Skeletal muscle tissue (tissue), 3 donors: ENCODE measurements at regions not wholly inside any gene's neighbourhood (a gene's known extent, or its start where the extent isn't known, plus 50 kb on each side); places are given as distances from the start of the nearest gene placed in this dataset.

Source experiments
- H3K27ac ChIP-seq: one replicate; pipeline ENCODE4 v1.7.0; 2013; ENCODE audit warnings: mild to moderate bottlenecking, low read depth, low read length, inconsistent platforms
- H3K27me3 ChIP-seq, 3 donors: one replicate each; pipeline ENCODE4 v1.7.0; 2013; ENCODE audit warnings: low read length in 3 of 3; ENCODE audit not compliant: control insufficient read depth in 3 of 3, insufficient read depth in 3 of 3
- H3K36me3 ChIP-seq, 3 donors: one replicate each; pipeline ENCODE4 v1.7.0; 2013; ENCODE audit warnings: low read length in 3 of 3; ENCODE audit not compliant: control insufficient read depth in 3 of 3, insufficient read depth in 3 of 3
- H3K4me1 ChIP-seq, 3 donors: one replicate each; pipeline ENCODE4 v1.7.0; 2013; ENCODE audit warnings: low read length in 3 of 3, mild to moderate bottlenecking in 3 of 3; ENCODE audit not compliant: control insufficient read depth in 3 of 3, insufficient read depth in 3 of 3
- H3K4me3 ChIP-seq, 3 donors: one replicate each; pipeline ENCODE4 v1.7.0; 2013; ENCODE audit warnings: low read length in 3 of 3
- H3K9ac ChIP-seq, 3 donors: one replicate each; pipeline ENCODE4 v1.7.0; 2013; ENCODE audit warnings: low read length in 3 of 3, mild to moderate bottlenecking in 3 of 3, moderate library complexity in 2 of 3, low read depth in 1 of 3
- H3K9me3 ChIP-seq, 3 donors: one replicate each; pipeline ENCODE4 v1.7.0; 2013; ENCODE audit warnings: low read length in 3 of 3; ENCODE audit not compliant: control insufficient read depth in 3 of 3
- donor health status: Osteomylitis.

DNA sequence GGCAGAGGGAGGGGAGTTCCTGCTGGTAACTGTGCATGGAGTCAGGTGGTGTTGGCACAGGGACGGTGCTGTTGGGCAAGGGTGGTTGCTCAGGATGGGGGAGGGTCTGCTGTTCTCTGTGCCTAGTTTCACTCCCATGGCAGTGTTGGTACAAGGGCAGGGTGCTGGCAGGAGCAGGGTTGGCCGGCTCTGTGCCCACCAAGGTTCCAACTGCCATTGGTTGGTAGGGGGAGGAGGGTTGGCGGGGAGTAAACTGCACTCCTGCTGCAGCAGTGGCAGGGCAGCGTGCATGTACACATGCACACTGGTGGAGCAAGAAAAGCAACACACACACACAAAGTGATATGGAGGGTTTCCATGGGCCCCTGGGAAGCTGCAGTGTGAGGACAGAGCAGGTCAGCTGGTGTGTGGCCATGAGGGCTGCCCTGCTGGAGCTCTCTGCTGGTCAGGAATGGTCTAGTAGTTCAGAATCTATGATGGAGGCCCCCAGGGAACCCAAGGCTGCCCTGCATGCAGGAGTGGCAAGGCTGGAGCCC lies 269.9 kb upstream of the MGAT4C start:
- Histone ChIP-seq H3K36me3 (no peaks in the 10 kb centered on the region), H3K9ac (no peak overlapping the region), H3K4me3 (no peak overlapping the region), H3K4me1 (no peaks in the 10 kb centered on the region), H3K27me3 (no peaks in the 10 kb centered on the region), H3K9me3 (peaks cover 0 to 5% (median 0%) of the 10 kb centered on the region in 3 donors), H3K27ac (no peak overlapping the region)

DNA sequence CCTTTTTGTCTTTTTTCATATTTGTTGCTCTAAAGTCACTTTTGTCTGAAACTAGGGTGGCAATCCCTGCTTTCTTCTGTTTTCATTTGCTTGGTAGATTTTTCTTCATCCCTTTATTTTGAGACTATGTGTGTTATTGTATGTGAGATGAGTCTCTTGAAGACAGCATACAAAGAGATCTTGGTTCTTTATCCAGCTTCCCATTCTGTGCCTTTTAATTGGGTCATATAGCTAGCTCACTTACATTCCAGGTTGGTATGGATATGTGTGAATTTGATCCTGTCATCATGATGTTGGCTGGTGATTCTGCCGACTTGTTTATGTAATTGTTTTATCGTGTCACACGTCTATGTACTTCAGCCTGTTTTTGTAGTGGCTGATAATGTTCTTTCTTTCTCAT lies 267.7 kb upstream of the MGAT4C start:
- H3K27ac ChIP-seq, result no peak overlapping the region
- H3K4me1 ChIP-seq, result no peaks in the 10 kb centered on the region
- no peak overlapping the region for H3K4me3 ChIP-seq
- H3K36me3 ChIP-seq, result no peaks in the 10 kb centered on the region
- H3K27me3 ChIP-seq, result no peaks in the 10 kb centered on the region
- H3K9me3 ChIP-seq, result peaks cover 0 to 5% (median 0%) of the 10 kb centered on the region in 3 donors
- no peak overlapping the region for H3K9ac ChIP-seq

DNA sequence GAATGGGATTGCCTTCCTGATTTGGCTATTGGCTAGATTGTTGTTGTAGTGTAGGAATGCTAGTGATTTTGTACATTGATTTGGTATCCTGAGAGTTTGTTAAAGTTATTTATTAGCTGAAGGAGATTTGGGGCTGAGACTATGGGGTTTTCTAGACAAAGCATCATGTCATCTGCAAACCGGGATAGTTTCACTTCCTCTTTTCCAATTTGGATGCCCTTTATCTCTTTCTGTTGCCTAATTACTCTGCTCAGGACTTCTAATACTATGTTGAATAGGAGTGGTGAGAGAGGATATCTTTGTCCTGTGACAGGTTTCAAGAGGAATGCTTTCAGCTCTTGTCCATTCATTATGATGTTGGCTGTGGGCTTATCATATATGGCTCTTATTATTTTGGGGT lies 265.7 kb upstream of the MGAT4C start:
- no peak overlapping the region for H3K9ac ChIP-seq
- no peaks in the 10 kb centered on the region for H3K36me3 ChIP-seq
- peaks cover 0 to 5% (median 0%) of the 10 kb centered on the region in 3 donors for H3K9me3 ChIP-seq
- H3K27me3 ChIP-seq, result no peaks in the 10 kb centered on the region
- H3K27ac ChIP-seq, result no peak overlapping the region
- no peak overlapping the region for H3K4me3 ChIP-seq
- H3K4me1 ChIP-seq, result no peaks in the 10 kb centered on the region

DNA sequence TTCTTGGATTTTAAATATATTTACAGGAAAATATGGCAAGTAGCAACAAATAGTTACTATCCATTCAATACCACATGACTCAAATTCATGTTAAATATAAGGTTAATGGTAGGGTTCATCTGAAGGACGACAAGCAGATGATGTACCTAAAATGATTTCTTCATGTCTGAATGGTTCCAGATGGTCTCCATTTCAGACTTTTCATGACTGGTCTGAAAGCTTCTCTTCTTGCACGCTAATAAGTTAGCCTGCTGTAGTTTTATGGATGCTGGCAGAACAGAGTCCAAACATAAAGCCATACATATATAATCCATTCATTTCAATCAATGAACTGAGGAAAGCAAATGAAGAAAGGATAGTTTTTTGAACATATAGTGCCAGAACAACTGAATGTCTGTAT lies 257.0 kb upstream of the MGAT4C start:
- H3K9ac ChIP-seq, result no peak overlapping the region
- no peak overlapping the region for H3K4me3 ChIP-seq
- H3K36me3 ChIP-seq, result no peaks in the 10 kb centered on the region
- no peaks in the 10 kb centered on the region for H3K27me3 ChIP-seq
- H3K4me1 ChIP-seq, result no peaks in the 10 kb centered on the region
- H3K9me3 ChIP-seq, result no peaks in the 10 kb centered on the region
- no peak overlapping the region for H3K27ac ChIP-seq

DNA sequence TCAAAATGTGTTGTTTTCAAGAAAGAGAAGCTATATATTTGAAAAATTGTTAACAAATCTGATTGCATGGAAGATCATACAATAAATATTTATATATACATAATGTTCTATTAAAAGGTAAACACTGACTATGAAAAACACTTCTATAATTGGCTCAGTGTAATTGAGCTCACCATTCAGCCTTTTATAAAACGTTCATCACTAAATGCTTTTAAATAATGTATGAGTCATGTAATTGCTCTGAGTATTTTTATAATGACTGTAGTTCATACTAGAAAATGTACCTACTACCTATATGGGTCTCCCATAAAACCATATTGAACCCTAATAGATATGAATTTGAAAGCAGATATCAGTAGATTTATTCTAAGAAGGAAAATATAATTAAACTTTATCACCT lies 240.4 kb upstream of the MGAT4C start:
- no peaks in the 10 kb centered on the region for H3K9me3 ChIP-seq
- no peaks in the 10 kb centered on the region for H3K27me3 ChIP-seq

DNA sequence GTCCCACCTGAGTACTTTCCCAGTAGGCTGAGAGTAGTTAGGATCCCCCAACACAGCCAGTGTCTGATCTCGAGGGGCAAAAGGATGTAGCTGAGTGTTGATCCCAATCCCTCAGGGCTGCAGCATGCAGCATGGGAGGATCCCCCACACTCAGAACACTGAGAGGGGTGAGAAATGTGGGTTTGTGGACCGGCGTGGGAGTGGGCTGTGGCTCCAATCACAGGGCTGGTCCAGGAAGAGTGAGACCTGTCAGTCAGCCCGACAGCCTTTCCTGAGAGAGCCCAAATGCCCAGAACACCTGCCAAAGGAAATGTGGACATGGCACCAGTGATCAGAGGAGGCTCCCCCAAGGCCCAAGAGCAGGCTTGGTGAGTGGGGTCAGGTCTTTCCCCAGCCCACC lies 228.3 kb upstream of the MGAT4C start:
- H3K4me1 ChIP-seq, result no peaks in the 10 kb centered on the region
- H3K4me3 ChIP-seq, result no peak overlapping the region
- no peaks in the 10 kb centered on the region for H3K36me3 ChIP-seq
- no peak overlapping the region for H3K9ac ChIP-seq
- H3K27ac ChIP-seq, result no peak overlapping the region
- no peaks in the 10 kb centered on the region for H3K27me3 ChIP-seq
- peaks cover 0 to 3% (median 0%) of the 10 kb centered on the region in 3 donors for H3K9me3 ChIP-seq

More for the DNA sequence above, 240.4 kb upstream of the MGAT4C start:
- Histone ChIP-seq H3K9ac (no peak overlapping the region), H3K4me1 (no peaks in the 10 kb centered on the region), H3K27ac (no peak overlapping the region), H3K4me3 (no peak overlapping the region), H3K36me3 (no peaks in the 10 kb centered on the region)

DNA sequence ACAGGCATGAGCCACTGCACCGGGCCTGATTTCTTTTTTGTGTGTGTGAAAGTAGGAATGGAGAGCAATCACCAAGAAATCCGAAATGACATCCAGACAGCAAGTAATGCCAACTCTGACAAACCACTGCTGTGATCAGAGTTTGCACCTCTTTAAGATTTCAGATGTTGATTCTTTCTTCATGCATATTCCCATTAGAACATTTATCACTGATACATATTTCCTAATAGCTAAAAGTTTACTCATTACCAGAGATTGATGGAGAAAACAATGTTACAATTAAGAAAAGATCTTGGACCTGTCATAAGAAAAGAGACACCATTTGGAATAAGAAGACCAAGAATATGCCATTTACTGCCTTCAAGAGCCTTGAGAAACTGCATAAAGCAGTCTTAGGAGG lies 217.0 kb upstream of the MGAT4C start:
- H3K27ac ChIP-seq, result no peak overlapping the region
- no peaks in the 10 kb centered on the region for H3K27me3 ChIP-seq
- no peaks in the 10 kb centered on the region for H3K9me3 ChIP-seq
- H3K9ac ChIP-seq, result no peak overlapping the region
- H3K4me3 ChIP-seq, result no peak overlapping the region
- H3K36me3 ChIP-seq, result no peaks in the 10 kb centered on the region
- no peaks in the 10 kb centered on the region for H3K4me1 ChIP-seq

DNA sequence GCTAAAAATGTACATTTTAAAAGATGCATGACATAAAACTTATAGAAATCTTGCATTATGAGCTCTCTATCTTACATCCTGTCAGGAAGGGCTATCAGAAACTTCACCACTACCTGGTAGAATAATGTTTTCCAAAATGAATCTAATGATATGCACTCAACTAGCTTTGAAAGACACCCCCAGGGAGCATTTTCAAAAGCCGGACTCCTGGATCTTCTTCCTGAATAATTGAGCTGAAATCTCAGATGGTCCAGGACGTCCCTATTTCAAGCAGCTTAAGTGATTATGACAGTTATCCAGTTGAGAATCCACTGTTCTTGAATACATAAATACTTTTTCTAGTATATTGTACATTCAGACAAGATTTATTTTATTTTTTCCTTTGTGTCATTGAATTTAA lies 200.6 kb upstream of the MGAT4C start:
- Histone ChIP-seq H3K27me3 (no peaks in the 10 kb centered on the region), H3K4me3 (no peak overlapping the region), H3K27ac (no peak overlapping the region), H3K36me3 (no peaks in the 10 kb centered on the region), H3K9ac (no peak overlapping the region), H3K9me3 (no peaks in the 10 kb centered on the region), H3K4me1 (no peaks in the 10 kb centered on the region)

DNA sequence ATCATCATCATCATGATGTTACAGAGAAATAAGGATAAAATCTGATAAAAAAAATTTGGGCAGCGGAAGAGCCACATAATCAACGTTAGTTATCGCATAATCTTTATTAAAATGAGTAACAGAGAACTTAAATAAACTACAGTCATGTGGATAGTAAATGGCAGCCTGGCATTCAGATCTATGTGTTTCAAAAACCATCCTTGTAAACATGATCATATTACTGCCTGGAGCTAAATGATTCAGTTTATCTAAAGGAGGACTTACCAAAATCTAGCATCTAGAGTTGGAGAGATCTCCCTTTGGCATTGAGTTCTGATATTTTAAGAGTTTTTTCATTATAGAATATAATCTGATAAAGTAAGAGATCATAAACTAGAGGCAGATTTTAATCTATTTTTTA lies 200.1 kb upstream of the MGAT4C start:
- H3K27me3 ChIP-seq, result no peaks in the 10 kb centered on the region

DNA sequence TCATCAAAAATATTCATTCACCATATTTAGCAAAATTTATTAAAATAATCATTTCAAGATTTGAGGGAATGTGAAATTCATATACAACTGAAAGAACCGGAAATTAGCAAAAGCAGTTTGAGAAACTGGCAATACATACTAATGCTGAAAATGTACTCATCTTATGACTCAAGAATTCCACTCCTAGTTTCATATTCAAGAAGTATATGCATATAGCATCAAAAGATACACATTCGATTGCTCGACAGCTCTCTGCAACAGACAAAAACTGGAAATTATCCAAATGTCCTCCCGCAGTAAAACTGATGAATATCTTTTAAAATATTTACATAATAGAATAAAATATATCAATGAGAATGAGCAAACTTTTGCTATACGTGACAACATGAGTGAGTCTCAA lies 189.2 kb upstream of the MGAT4C start:
- no peak overlapping the region for H3K27ac ChIP-seq
- no peaks in the 10 kb centered on the region for H3K9me3 ChIP-seq
- H3K27me3 ChIP-seq, result no peaks in the 10 kb centered on the region
- no peaks in the 10 kb centered on the region for H3K36me3 ChIP-seq
- no peak overlapping the region for H3K4me3 ChIP-seq
- no peak overlapping the region for H3K9ac ChIP-seq
- no peaks in the 10 kb centered on the region for H3K4me1 ChIP-seq

More for the DNA sequence above, 200.1 kb upstream of the MGAT4C start:
- Histone ChIP-seq H3K4me1 (no peaks in the 10 kb centered on the region), H3K9me3 (no peaks in the 10 kb centered on the region), H3K9ac (no peak overlapping the region), H3K36me3 (no peaks in the 10 kb centered on the region), H3K4me3 (no peak overlapping the region), H3K27ac (no peak overlapping the region)

DNA sequence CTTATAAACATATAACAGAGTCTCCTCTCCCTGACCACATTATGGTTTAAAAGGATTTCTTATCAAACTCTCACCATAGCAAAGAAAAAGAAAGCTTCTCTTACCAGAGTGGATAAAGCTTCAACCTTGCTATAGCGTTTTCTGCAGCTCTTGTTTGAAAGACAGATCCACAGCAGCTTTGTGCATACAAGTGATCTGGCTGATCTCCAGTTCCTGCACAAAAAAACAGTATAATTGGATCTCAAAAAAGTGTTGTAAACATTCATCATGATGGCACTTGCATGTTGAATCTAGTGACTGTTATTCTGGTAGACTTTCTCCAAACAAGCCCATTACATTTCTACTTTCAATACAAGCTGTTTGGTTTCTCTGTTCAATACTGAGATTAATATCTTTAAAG lies 178.9 kb upstream of the MGAT4C start:
- no peaks in the 10 kb centered on the region for H3K27me3 ChIP-seq
- no peaks in the 10 kb centered on the region for H3K4me1 ChIP-seq
- H3K36me3 ChIP-seq, result no peaks in the 10 kb centered on the region
- peaks cover 0 to 3% (median 0%) of the 10 kb centered on the region in 3 donors for H3K9me3 ChIP-seq
- no peak overlapping the region for H3K4me3 ChIP-seq
- no peak overlapping the region for H3K9ac ChIP-seq
- H3K27ac ChIP-seq, result no peak overlapping the region
